GM12891 (cell line): ENCODE measurements at regions not wholly inside any gene's neighbourhood (a gene's known extent, or its start where the extent isn't known, plus 50 kb on each side); places are given as distances from the start of the nearest gene placed in this dataset.
"Not testable (repeated sequence)": the region's sequence is repeated elsewhere in the genome, so short reads cannot be mapped to it uniquely, and the experiment has no call there.

Source experiments
- DNase-seq: peaks from one replicate; pipeline ENCODE4 v3.0.0; 2011; ENCODE audit warnings: low spot score; ENCODE audit not compliant: insufficient read length
- FAIRE-seq: peaks from 2 replicates; lab custom pipeline; 2011; peaks lifted over from hg19 to GRCh38; lab: Jason Lieb, UNC
- PAX5 ChIP-seq: IDR thresholded peaks from 2 replicates; pipeline ENCODE4 v1.6.1; 2011; ENCODE audit warnings: low read length, moderate library complexity, mild to moderate bottlenecking; ENCODE audit not compliant: insufficient read depth, severe bottlenecking
- POLR2A ChIP-seq: IDR thresholded peaks from 2 replicates; pipeline ENCODE4 v1.6.1; 2011; ENCODE audit warnings: low read depth, low read length, control low read depth
- POLR2AphosphoS5 ChIP-seq: IDR thresholded peaks from 2 replicates; pipeline ENCODE4 v1.6.1; 2011; ENCODE audit warnings: low read depth, low read length, control low read depth
- POU2F2 ChIP-seq: IDR thresholded peaks from 2 replicates; pipeline ENCODE4 v1.6.1; 2011; ENCODE audit warnings: low read depth, mild to moderate bottlenecking, control low read depth, low read length, moderate library complexity
- SPI1 ChIP-seq: IDR thresholded peaks from 2 replicates; pipeline ENCODE4 v1.6.1; 2011; ENCODE audit warnings: low read depth, low read length, control low read depth
- TAF1 ChIP-seq: IDR thresholded peaks from 2 replicates; pipeline ENCODE4 v1.6.1; 2011; ENCODE audit warnings: low read depth, low read length, control low read depth

DNA sequence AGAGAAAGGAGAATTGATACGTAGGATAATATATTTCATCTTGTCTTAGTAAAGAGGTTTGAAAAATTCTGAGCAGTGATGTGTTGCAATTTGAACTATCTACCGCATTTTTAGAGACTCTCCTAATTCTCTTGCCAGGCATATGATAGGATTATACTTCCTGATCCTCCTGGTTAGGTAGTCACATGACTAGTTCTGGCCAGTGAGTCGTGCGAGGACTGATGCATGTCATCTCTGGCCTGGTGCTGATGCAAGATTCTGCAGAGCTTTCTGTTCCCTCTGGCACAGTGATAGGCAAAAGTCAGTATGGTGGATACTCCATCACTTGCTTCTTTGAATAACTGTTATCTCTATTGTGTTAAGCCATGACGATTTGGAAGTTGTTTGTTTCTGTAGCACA is 277.6 kb upstream of the NAALADL2 start:
- no peak for TF ChIP-seq POLR2A
- TF ChIP-seq PAX5 = no peak
- no peak for TF ChIP-seq POLR2AphosphoS5
- TF ChIP-seq SPI1 = no peak
- TF ChIP-seq TAF1 = no peak
- no peak for TF ChIP-seq POU2F2
- DNase-seq (no peak), FAIRE-seq (no peak)

DNA sequence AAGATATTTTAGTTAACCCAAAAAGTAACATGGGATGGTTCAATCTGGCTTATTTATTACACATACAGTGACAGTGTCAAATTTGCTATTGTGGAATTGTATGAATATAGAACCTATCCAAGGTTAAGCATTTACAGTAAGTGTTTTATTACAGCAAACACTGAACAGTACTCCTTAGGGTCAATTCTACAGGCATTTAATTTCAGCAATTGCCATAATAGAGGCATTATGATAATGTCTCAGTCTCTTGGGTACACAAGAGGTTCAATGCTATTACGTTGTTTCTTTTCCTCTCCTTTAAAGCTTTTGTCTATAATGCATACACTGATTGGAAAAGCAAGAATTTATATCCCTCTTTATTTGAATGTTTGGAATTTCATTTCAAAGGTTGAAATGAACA is 275.7 kb upstream of the NAALADL2 start:
- DNase-seq (no peak), FAIRE-seq (no peak)
- TF ChIP-seq POLR2A (no peak), PAX5 (no peak), SPI1 (no peak), POLR2AphosphoS5 (no peak), POU2F2 (no peak), TAF1 (no peak)

DNA sequence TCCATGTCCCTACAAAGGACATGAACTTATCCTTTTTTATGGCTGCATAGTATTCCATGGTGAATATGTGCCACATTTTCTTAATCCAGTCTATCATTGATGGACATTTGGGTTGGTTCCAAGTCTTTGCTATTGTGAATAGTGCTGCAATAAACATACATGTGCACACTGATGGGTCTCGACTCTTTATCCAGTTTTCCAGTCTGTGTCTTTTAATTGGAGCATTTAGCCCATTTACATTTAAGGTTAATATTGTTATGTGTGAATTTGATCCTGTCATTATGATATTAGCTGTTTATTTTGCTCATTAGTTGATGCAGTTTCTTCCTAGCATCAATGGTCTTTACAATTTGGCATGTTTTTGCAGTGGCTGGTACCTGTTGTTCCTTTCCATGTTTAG is 272.0 kb upstream of the NAALADL2 start:
- not testable (repeated sequence) for DNase-seq, FAIRE-seq

DNA sequence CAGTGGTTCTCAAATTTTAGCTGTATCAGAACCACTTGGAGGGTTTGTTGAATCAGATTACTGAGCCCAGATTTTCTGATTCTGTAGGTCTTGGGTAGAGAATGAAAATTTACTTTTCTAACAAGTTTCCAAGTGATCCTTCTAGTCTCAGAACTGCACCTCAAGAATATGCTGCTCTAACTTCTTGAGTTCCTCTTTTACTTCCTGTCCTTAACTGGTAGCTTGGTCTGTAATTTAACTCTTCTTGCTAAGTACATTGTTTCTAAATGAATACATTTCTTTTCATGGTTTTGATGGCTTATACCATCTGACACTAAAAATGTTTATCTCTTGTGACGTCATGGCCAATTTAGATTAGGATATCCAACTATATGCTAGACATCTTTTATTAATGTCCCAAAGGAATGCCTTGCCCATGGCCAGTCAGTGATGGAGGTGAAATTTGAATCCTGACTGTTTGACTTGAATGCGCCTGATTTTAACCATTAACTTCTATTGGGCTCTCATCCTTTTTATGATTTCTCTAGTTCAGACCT is 262.6 kb upstream of the NAALADL2 start:
- FAIRE-seq (no peak), DNase-seq (no peak)
- TF ChIP-seq SPI1 (peak; percentile 58), POU2F2 (no peak)

DNA sequence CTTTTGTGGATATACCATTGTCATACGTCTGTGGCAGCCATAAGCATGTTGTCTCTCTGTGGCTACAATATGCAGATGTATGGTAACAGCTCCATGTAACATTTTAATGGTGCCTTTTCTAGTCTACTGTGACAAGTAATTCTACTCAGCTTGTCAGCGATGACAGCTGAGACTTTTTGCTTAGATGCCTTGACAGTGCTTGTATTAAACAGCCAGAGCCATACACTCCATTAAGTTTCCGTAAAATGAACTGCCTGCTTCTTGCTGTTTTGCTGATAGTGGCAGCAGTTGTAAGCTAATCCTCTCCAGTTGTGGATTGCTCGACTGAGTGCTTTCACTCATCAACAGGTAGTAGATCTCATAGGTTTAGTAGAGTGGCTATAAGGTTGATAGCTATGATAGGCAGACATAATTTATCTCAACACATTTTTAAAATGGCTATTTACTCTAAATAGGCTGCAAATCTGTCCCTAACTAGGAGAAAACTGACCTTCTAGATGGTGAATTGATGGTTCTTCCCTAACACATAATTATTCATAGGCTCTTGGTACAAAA is 260.2 kb upstream of the NAALADL2 start:
- FAIRE-seq = no peak
- TF ChIP-seq POU2F2 (no peak), TAF1 (no peak), SPI1 (no peak), POLR2AphosphoS5 (no peak), PAX5 (no peak), POLR2A (no peak)
- DNase-seq = no peak

DNA sequence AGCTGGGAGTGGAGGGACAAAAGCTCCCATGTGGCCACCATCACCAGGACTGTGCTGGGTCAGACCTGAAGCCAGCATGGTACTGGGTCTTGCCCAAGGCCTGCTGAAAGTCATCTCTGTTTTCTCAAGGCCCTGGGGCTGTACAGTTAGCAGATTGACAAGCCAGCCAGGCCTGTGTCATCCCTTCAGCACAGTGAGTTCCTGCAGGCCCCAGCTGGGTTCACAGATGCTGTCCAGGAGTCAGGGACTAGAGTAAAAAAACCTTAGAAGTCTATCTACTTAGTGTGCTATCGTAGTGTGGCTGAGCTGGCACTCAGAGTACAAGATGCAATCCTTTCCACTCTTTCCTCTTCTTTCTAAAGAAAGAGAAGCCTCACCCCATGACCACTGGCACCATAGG is 246.0 kb upstream of the NAALADL2 start:
- TF ChIP-seq POLR2AphosphoS5 (no peak), PAX5 (no peak), SPI1 (no peak), TAF1 (no peak), POLR2A (no peak)
- FAIRE-seq = no peak
- no peak for DNase-seq

DNA sequence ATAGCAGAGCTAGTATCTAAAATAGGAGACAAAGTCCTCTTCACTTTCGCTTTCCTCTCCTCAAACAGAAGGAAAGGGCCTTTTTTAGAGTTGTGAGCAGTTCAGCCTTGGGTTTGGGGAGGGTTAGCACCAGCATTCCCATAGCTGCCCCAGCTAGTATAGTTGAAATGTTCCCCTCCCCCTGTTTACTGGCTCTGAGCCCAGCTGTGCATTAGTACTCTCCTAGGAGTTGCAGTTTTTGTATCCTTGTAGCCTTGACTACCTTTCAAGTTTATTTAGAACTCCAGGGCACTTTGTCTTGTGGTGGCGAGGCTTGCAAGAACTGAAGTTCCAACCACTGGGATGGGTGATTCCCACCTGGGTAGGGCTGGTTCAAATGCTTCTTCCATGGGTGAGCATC is 245.1 kb upstream of the NAALADL2 start:
- no peak for DNase-seq
- no peak for FAIRE-seq
- TF ChIP-seq POU2F2 (no peak), POLR2A (no peak)

DNA sequence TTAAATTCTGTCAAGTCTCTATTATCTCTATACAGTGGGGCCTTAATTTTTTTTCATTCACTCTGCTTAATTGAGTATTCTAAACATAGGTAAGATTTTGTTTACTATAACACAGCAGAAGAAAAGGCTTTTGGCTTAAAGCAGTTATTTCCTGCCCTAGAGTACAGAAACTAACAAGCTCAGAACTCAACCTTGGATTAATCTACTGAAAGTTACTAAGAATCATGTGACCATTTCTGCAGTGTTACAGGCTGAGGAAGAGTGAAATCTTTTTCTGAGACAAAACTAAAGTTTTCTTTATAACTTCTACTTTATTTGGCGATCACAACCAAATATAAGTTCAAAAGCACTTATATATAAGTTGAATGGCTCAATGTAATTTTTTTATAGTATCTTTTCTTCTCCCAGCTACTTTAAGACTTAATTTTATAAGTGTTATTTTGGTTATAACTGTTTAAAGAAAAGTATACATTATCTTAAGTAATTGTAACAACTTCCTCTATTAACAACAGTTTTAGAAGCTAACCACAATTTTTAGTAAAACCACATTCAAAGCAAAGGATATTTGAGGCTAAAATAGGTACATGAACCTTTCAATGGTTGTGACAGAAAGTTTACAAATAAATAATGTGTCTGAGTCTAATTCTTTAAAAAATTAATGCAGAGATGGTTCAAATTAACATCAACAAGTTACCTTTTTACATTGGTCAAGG is 240.6 kb upstream of the NAALADL2 start:
- DNase-seq = no peak
- no peak for FAIRE-seq
- TF ChIP-seq POLR2AphosphoS5 (no peak), POLR2A (no peak), SPI1 (no peak), POU2F2 (no peak), PAX5 (no peak), TAF1 (no peak)

DNA sequence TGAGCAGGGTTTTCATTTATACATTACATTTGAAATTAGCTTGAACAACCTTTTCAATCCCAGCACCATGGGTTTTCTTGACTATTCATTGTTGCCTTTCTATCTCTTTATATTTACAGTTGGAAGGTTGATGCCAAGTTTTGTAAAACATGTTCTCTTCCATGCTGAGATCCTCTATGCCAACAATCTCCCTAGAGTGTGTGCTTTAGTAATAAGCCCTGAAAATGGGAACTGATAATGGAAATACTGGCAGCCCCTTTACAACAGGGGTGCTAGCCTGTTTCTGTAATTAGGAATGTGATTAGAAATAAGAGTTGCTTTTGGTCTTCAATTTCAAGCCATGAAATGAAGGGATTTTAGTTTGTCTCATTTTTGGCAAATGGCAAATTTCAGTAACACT is 239.9 kb upstream of the NAALADL2 start:
- TF ChIP-seq SPI1 (no peak), POLR2A (no peak)
- DNase-seq (no peak), FAIRE-seq (no peak)

DNA sequence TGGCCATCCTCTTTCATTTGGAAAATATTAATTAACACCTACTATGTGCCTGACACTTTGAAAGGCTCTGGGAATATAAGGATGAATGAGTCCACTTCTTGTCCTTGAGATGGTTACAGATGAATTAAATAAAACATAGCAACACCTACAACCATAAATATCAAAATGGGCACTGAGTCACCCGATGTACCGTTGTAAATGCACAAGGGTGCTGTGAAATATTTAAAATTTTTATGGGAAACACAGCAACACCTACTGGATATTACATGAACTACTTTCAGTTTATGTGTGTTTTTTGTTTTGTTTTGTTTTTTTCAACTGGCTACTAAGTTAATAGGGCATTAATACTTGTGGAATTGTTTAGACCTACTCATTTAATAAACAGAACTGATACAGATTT is 239.0 kb upstream of the NAALADL2 start:
- FAIRE-seq (no peak), DNase-seq (no peak)
- TF ChIP-seq POLR2A (no peak), PAX5 (no peak), TAF1 (no peak), SPI1 (no peak), POU2F2 (no peak), POLR2AphosphoS5 (no peak)
